ENCODE measurements at regions not wholly inside any gene's neighbourhood (a gene's known extent, or its start where the extent isn't known, plus 50 kb on each side); places are given as distances from the start of the nearest gene placed in this dataset.

DNA sequence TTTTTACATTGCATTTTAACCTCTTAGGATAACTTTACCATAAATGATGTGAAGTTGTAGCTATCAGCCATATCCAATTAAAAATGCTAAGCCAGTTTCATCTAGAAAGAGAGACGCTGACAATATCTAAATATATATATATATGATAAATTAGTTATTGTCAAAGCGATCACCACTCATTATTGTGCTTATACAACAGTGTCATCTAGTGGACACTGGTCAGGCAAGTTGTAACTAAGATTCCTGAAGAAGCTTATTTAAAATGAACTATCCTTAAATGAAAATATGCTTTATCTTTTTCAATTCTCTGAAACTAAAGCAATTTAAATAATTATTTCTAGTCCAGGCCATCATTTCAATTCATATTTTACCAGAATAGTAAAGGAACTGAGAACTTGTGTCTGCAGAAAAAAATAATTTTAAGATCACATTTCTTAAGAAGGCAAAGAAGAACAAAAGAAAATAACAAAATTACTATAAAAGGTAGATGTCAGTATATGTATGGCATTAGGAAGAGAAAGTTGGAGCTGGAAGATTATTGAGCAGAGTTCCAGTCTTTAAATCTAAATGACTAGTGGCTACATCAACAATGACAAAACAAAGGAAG lies 193.3 kb upstream of the SNX7 start:
- TF ChIP-seq, protein P1, sequence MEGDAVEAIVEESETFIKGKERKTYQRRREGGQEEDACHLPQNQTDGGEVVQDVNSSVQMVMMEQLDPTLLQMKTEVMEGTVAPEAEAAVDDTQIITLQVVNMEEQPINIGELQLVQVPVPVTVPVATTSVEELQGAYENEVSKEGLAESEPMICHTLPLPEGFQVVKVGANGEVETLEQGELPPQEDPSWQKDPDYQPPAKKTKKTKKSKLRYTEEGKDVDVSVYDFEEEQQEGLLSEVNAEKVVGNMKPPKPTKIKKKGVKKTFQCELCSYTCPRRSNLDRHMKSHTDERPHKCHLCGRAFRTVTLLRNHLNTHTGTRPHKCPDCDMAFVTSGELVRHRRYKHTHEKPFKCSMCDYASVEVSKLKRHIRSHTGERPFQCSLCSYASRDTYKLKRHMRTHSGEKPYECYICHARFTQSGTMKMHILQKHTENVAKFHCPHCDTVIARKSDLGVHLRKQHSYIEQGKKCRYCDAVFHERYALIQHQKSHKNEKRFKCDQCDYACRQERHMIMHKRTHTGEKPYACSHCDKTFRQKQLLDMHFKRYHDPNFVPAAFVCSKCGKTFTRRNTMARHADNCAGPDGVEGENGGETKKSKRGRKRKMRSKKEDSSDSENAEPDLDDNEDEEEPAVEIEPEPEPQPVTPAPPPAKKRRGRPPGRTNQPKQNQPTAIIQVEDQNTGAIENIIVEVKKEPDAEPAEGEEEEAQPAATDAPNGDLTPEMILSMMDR (conservative IDR thresholded peaks at IDR 0.05; ENCODE audit: low read depth, low read length) = peak; percentile 75
- TF ChIP-seq EZH2 (IDR thresholded peaks at IDR 0.05; ENCODE audit: low read length, unreplicated experiment) (no peak), EZH2phosphoT487 (IDR thresholded peaks at IDR 0.05; ENCODE audit: borderline replicate concordance, low read length) (no peak)
